ENCODE measurements at regions not wholly inside any gene's neighbourhood (a gene's known extent, or its start where the extent isn't known, plus 50 kb on each side); places are given as distances from the start of the nearest gene placed in this dataset.

- TF ChIP-seq GATA2 (IDR thresholded peaks at IDR 0.05; ENCODE audit: low read depth, low read length) (no peak), GATA3 (IDR thresholded peaks at IDR 0.05; ENCODE audit: low read depth, low read length) (no peak)
Observed at GRCh38 chr9:7560669-7561305, 238.8 kb downstream of the DMAC1 start.

All from SH-SY5Y (cell line).